Fibroblast of gingiva (primary cell): ENCODE measurements at regions not wholly inside any gene's neighbourhood (a gene's known extent, or its start where the extent isn't known, plus 50 kb on each side); places are given as distances from the start of the nearest gene placed in this dataset.
A peak's percentile ranks its signal among the peaks of the same experiment; 100 is the strongest.
"Not testable (repeated sequence)": the region's sequence is repeated elsewhere in the genome, so short reads cannot be mapped to it uniquely, and the experiment has no call there.

ENCODE experiments used
- DNase-seq: peaks from one replicate; pipeline ENCODE4 v3.0.0-alpha.2; 2011; ENCODE audit warnings: low read depth

GRCh38 chr10:42533866-42534265 is 104.5 kb downstream of the ZNF33B start:
- DNase-seq, result not testable (repeated sequence)

DNA sequence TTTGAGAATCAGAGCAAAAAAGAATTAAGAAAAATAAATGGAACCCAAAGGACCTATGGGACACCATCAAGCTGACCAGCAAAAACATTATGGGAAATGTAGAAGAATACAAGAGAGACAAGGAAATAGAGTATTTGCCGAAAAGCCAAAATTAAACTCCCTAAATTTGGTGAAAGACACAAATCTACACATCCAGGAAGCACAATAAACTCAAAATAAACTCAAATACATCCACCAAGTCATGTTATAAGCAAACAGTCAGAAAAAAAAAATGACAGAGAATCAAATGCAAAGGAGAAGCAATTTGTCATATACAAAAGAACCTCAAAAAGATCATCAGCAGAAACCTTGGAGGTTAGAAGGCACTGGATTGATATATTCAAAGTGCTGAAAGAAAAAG is 105.4 kb downstream of the ZNF33B start:
- DNase-seq, result no peak

DNA sequence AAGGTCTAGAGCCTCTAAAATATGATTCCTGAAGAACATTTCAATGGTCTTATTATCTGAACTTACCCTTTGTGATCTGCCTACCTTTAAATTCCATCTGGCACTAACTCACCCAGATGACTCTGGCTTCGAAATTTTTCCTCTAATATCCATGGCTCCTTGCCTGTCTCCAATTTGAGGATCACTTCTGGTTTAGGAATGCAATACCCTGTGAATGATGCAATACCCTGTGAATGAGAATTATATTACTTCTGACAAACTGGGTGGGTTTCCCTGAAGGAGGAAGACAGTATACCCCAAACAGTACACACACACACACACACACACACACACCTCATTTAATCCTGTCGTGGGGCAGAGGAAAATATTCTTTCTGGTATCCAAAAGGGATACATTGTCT is 115.3 kb downstream of the ZNF33B start:
- no peak for DNase-seq

GRCh38 chr10:42519761-42520460 is 118.5 kb downstream of the ZNF33B start:
- no peak for DNase-seq

- no peak for DNase-seq
These were observed 119.3 kb downstream of the ZNF33B start for GRCh38 chr10:42519079-42519478.

GRCh38 chr10:42513921-42514320 is 124.4 kb downstream of the ZNF33B start:
- DNase-seq, result no peak

DNA sequence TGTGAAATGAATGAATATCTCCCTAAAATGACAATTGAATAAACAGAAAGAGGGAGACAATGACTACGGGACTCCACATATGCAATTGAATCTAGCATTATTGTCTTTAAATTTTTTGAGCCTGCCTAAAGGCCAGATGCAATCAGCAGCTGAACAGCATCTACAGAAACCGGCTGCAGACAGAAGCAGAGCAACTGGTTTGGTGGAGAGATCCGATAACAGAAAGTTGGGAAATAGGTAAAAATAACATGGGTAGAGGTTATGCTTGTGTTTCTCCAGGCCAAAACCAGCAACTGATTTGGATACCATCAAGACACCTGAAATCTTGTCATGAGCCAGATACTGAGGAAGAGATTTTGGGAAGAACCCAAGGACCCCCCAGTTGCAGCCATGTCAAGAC is 146.6 kb downstream of the ZNF33B start:
- no peak for DNase-seq

DNA sequence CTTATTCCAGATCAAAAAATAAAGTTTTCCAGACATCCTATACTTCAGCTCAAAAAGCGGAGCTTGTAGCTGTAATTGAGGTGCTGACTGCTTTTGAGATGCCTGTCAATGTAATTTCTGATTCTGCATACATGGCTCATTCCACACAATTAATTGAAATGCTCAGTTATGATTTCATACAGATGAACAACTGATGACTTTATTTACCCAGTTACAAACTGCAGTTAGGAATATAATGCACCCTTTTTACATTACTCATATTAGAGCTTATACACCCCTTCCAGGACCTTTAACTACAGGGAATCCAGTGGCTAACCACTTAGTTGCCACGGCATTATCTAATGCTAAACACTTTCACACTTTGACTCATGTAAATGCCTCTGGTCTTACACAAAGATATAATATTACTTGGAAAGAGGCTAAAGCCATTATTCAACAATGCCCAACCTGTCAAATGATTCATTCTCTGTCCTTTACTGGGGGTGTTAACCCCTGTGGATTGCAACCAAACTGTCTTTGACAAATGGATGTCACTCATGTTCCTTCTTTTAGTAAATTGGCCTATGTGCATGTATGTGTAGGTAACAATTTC is 147.3 kb downstream of the ZNF33B start:
- no peak for DNase-seq

DNA sequence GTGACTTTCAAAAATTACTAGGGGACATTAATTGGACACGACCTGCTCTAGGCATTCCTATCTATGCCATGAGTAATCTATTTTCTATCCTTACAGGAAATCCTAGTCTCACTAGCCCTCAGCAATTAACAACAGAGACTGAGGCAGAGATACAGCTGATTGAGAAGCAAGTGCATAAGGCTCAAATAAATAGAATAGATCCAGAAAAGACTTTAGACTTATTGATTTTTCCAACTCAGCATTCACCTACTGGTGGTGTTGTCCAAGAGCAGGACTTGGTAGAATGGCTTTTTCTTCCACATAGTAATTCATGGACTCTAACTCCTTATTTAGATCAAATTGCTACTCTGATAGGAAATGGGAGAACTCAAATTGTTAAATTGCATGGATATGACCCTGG is 148.0 kb downstream of the ZNF33B start:
- DNase-seq, result no peak

- peak; percentile 61 for DNase-seq
These were observed 150.0 kb downstream of the ZNF33B start for GRCh38 chr10:42488416-42488815.

DNA sequence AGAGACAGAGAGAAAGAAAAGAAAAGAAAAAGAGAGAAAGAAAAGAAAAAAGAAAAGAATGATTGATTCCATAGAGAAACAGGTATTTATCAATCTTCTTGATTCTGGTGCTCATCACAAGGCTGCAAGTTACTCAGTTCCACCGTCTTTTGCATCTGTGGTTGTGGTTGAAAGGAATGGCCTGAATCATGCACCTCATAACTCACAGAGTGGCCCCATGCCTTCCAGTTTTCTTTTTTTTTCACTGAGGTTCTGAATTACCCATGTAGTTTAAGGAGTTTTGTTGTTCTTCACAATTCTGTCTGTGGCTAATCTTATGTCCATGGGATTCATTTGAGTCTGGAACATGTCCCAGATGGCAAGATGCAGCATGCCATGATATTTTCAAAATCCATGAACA is 156.0 kb downstream of the ZNF33B start:
- no peak for DNase-seq

DNA sequence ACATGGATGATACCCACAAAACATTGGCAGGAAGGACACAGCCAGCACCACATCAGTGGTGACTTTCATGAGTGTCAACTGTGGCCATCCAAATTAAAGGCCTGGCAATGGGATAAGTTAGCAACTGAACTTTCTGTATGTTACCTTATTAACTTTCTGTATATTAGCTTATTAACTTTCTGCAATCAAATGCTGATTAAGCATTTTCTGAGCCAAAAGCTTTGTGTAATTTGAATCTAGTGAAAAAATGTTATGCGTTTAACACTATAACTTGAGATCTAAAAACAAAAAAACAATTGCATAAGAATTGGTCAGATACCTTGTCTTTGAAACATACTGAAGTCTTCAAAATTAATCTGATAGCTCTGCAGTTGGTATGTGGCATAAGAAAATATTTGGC is 159.3 kb downstream of the ZNF33B start:
- DNase-seq, result no peak

DNA sequence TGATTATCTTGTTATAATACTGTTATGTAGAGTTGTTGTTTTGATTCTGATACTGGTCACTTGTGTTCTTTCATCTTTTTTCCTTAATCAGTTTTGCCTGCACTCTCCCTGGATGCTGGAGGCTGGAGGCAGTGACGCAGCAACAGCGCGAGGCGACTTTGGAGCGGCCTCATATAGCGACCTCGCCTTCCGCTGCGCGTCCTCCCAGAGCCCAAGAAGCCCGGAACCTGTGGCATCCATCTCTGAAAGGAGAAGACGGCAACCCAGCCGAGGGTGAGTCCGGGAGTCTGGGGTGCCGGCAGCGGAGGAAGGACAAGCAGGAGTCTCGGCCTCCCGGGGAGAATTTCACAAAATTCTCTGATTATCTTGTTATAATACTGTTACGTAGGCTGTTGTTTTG is 161.2 kb downstream of the ZNF33B start:
- no peak for DNase-seq

GRCh38 chr10:42476101-42476500 is 162.3 kb downstream of the ZNF33B start:
- no peak for DNase-seq

DNA sequence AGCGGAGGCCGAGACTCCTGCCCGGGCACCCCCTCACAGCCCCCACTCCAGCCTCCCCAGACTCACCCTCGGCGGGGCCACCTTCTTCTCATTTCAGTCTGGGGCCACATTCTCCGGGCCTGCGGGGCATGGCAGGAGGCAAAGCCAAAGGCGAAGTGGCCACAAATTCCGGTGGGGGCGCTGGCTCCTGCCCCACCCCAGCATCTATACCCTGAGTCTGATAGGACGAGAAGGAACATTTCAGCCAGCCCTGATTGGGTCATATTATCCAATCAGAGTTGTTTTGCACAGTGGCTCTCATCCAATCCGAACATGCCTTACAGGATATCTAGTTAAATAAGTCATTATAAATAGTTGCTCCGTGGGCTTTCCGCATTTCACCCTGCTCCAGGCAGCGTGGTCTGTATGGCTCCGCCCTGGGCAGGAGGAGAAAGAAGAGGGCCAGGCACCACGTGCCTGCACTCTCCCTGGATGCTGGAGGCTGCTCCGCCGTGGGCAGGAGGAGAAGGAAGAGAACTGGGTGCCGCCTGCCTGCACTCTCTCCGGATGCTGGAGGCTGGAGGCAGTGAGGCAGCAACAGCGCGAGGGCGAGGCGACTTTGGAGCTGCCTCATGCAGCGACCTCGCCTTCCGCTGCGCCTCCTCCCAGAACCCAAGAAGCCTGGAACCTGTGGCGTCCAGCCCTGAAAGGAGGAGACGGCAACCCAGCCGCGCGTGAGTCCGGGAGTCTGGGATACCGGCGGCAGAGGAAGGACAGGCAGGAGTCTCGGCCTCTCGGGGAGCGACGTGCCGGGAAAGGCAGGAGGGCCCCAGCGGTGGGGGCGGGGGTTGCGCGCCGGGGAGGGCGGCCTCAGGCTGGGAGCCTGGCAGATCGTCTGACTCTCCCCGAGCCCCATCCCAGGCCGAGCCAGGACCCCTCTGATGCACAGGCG is 162.9 kb downstream of the ZNF33B start:
- peak; percentile 82 for DNase-seq

DNA sequence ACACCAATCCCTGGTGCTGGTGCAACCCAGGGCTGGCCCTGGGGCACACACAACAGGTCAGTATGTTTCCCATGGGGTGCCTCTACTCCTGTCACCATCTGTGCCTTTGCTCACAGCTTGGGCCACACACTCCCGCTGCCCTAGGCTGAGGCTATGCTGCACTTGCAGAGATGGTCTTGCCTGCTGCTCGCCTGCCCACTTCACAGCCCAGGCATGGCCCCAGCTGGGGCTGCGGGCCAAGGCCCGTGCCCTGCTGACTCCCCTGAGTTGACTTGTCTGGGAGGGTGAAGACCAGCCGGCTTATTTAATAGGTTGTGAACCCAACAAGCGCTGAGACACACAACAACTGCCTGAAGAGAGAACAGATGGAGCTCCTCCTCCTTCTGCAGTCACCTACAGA is 184.1 kb downstream of the ZNF33B start:
- no peak for DNase-seq

DNA sequence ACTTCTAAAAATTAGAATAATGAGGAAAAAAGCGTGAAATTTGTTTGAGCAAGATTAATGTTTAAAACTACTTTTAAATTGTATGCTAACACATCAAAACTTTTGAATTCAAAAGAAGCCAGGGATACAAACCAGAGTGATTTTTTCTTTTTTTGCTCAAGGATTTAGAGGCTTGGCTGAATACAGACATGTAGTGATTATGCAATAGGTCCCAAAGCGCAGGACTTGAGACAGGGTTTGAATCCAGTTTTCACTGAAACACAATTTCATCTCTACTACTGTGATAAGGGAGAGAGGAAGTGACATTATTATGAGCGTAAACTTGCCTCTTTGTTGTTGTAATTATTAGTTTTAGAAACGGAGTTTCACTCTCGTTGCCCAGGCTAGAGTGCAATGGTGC is 207.3 kb downstream of the ZNF33B start:
- no peak for DNase-seq

- no peak for DNase-seq
These were observed 209.8 kb downstream of the ZNF33B start for GRCh38 chr10:42428534-42428933.

DNA sequence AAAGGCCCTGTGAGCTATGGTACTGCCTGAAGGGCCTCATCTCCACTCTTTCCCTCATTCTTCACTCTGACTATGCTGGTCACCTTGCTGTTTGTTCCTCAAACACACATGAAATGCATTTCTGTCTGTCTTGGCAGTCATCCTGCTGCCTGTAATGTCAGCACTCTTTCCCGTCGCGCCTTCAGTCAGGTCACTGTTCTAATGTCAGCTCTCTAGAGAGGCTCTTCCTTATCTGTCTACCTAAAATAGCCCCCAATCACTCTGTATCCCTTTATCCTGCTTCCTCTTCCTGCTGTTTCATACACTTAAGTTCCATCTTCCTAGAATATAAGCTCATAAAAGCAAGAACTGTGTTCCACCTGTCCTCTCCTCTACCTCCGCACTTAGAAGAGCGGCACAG is 215.5 kb downstream of the ZNF33B start:
- DNase-seq, result no peak

DNA sequence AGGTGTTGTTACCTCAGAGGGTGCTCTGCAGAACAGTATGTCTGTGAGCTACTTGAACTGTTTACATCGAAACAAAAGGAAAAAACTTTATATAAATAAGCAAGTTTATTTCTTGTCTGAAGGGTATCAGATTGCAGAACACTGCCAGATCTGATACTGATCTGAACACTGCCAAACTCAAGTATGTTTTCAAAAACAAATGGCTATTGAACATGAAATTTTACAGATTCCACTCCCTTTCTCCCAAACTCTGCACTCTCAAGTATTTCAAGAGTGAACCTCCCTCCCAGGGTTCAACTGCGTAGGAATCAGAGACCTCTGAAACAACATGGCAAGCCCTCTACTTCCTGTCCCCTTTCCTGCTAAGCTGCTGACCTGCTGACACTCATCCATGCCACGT is 216.6 kb downstream of the ZNF33B start:
- DNase-seq, result no peak

DNA sequence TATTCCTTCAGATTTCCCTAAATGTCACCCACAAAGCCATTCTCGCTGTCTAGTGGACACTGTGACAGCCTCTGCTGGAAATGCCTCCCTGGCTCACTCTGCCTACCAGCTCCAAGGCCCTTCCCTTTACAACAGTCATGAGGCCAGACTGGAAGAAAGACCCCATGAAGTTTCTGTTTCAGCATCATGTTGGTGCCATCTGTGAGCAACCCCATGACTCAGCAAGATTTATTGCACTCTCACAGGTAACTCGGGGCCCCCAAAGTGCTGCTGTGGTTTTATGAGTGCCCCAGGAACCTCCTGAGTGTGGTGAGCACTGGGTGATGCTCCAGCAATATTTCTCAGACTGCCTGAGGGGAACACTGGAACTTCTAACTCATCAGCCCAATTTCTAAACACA is 218.6 kb downstream of the ZNF33B start:
- no peak for DNase-seq

GRCh38 chr10:42380926-42381547 is 257.3 kb downstream of the ZNF33B start:
- no peak for DNase-seq
